HG03159 (cell line): ENCODE measurements at regions not wholly inside any gene's neighbourhood (a gene's known extent, or its start where the extent isn't known, plus 50 kb on each side); places are given as distances from the start of the nearest gene placed in this dataset.

Experiments used
- ATAC-seq: cut with Tn5 transposase; IDR thresholded peaks from one replicate; pipeline ENCODE4 v1.9.1; 2021; ENCODE audit warnings: mild to moderate bottlenecking, moderate library complexity; ENCODE audit not compliant: unreplicated experiment

DNA sequence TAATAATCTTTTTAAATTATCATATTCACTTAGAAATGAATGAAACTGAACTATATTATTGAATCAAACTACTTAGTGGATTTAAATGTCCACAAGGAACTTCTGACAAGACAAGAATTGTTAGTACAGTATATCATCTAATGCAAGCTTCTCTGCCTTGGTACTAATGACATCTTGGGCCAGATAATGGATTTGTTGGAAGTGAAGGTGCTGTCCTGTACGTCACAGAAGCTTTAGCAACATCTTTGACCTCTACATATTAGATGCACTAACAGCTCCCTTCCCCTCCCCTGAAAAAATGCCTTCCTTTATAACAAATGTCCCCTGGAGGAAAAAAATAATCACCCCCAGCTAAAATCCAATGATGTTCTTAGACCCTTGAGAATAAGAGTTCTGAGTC is 695.8 kb upstream of the EYS start:
- no peak for ATAC-seq

DNA sequence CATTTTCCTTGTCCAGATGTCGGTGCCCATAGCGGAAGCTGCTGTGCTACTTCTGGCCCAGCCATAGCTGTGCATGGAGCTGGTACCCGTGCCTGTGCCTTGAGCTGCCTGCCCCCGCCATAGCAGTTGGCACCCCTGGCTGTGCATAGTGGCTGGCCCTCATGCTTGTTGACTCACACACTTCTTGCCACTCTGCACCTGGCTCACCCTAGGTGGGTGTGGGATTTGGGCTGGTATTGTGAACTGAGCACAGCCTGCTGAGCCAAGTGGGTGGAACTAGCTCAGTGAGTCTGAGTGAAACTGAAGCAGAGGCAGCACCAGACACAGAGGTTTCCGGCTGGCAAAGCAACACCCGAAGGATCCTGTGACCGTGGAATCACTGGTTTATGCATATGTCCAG is 689.5 kb upstream of the EYS start:
- no peak for ATAC-seq

DNA sequence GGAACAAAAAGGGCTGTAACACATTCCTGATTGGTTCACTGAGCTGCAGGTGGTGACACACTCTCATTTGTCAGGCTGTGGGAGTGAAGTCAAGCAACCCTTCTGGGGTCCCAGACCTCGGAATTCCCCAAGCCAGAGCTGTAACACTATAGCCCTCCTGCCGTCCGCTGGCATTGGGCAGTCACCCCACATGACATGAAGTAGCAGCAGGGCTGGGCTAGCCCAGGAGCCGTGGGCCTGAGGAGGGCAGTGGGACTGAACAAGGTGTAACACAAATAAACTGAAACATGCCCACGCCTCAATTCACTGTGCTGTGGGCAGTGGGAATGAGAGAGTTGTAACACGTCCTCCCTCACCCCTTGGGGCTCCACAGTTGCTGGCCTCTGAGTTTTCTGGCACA is 689.1 kb upstream of the EYS start:
- no peak for ATAC-seq

DNA sequence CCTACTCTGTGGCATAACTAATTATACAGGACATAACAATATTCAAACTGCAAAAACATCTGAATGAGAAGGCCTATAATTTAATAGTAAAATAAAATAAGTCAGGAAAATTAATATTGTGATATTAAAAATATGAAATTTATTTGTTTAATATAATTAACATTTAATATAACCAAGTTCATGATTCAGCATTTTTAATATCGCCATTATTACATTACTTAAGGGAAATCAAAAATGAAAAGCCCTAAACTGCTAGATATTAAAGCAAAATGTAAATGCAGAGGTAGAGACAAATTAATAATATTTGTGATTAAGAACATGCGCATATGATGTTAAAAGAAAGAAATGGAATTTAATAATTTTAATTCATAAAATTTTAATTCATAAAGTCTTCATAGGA is 683.4 kb upstream of the EYS start:
- ATAC-seq, result no peak

DNA sequence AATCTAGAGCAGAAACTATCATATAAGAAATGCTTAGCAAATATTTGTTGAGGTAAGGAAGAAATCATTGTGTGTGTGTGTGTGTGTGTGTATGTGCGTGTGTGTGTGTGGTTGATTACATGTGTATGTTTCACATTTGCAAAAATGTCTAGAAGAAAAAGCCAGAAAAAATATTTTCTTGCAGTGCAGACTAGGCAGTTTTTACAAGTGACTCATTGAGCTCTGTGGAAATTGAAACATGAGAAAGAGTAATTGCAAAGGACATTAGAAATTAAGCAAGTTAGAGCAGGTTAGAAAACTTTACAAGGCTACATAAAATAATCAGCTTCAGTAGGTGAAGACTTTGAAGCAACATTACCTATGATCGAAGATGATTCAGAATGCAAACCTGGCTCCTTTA is 669.0 kb upstream of the EYS start:
- ATAC-seq, result no peak

DNA sequence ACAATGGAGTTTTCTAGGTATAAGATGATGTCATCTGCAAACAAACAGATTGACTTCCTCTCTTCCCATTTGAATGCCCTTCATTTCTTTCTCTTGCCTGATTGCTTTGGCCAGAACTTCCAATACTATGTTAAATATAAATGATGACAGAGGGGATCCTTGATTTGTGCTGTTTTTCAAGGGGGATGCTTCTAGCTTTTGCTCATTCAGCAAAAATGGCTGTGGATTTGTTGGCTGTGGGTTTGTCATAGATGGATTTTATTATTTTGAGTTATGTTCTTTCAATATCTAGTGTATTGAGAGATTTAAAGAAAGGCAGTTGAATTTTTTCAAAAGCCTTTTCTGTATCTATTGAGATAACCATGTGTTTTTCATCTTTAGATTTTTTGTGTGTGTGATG is 662.4 kb upstream of the EYS start:
- no peak for ATAC-seq

DNA sequence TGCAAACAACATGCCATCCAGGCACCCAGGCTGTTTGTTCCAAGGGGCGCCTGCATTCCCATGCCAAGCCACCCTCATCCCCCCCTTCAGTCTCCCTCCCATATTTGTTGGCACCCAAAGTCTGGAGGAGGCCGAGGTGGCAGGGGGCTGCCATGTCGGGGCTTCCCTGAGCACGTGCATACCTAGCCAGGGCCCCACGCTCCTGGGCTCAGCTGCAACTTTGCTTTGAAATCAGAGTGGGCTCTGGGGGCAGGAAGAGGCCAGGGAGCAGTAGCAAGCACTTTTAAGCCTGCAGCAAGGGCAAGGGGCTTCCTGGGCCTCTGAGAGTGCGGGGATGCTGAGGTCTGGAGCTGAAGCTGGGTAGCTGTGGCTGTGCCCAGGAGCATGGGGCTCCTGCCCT is 655.9 kb upstream of the EYS start:
- ATAC-seq, result no peak

DNA sequence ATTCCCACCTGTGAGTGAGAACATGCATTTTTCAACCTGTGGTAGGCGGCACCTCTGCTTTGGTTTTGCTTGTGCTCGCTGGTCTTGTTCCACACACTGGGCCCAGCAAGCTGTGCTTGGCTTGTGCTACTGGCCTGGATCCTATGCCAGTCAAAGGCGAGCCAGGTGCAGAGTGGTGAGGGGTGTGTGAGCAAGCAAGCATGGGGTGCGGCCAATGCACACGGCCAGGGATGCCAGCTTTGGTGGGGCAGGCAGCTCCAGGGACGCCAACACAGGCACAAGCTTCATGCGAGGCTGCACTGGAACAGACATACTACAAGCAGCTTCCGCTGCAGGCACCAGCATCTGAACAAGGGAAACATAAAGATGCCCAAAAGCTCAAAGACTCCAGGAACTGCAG is 654.9 kb upstream of the EYS start:
- no peak for ATAC-seq

DNA sequence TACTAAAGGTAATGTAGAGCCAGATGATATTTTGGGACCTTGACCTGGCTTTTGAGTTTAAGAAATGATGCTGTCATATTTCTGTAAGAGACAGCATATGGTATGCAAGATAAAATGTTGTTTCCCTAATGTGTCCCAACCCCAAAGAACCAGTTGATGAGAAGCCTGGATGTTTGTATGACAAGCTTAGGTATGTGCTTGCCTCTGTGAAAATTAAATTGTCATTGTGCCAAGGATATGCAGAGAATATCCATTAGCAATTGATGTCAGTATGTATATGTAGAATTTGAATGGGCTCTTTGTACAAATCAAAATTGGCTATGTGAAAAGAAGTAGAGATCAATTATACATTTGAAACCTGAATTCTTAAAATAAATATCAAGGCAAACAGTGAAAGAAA is 650.8 kb upstream of the EYS start:
- no peak for ATAC-seq

DNA sequence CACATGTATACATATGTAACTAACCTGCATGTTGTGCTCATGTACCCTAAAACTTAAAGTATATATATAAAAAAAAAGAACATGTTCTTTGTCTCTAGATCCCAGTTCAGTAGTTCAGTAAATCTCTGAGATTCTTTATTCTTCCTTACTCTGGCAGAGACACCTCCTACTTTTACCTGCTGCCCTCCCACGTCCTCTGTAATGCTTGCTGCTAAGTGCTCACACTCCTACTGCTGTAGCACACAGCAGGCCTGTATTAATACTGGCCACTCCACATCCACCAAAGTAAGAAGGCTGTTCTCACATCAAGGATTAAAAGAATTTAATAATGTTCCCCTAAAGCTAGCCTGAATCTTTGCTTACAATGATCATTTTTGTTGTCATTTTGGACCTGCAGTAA is 648.4 kb upstream of the EYS start:
- ATAC-seq, result no peak

DNA sequence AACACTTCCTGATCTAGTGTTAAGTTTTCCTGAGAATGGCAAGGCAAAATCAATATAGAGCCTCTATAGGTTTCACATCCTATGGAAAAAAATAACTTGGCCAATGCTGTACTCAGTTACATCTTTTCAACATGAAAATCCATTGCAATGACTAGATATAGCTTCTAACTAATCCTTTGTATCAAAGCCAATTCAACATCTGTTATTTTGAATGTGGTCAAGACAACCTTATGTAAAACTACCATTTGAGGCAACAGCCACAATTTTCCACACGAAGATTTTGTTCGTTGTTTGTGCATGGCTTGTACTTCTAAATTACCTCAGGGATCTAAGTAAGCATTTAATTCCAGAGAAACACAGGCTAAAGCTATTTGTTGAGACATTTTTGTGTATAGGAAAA is 637.8 kb upstream of the EYS start:
- no peak for ATAC-seq

DNA sequence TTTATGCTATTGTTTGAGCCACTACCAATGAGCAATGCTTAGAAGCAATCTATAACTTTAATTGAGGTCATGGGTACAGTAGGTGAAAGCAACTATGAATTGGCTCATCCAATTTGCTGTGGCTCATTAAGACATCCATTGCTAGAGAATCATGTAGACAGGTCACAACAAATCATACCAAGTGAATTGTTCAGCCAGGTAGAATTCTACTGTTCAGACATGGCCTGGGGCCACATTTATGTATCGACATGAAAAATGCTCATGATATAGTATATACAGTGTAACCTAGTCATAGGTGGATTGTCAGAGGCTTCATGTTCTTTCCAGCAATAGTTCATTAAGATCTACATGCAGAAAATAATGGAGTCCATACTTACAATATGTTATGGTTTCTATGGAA is 633.7 kb upstream of the EYS start:
- ATAC-seq, result no peak

DNA sequence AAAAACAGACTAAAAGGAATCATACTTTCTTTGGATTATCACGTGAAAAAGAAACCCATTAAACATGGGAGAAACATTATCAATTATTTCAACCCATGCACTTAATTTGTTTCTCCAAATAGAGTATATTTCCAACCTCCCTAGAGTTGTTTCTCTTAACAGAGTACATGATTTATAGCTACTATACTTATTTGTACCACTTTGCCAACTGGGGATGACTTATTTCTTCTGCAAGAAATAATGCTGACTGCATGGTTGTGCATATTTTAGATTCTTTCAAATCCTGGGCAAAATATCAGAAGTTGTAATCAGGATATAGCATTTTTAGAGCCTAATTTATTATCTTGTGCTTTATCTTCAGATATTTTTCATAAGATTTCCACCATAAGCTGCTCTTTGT is 629.1 kb upstream of the EYS start:
- ATAC-seq, result no peak

DNA sequence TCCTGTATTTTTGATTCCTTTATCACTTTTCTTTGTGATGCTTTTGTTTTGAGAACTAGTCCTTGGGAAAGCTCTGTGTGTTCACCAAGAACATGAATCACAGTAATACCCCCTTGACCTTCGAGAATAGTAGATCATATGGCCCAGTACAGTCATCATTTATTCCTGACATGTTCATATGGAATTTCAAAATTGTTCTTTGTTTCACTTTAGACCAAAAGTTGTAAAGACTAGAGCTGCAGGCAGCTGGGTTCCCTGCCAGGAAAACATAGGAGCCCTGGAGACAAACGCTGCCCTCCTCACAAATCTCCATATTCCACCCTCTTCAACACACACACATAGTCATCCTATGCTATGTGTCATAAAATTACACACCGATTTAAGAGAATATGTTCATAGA is 621.2 kb upstream of the EYS start:
- no peak for ATAC-seq

DNA sequence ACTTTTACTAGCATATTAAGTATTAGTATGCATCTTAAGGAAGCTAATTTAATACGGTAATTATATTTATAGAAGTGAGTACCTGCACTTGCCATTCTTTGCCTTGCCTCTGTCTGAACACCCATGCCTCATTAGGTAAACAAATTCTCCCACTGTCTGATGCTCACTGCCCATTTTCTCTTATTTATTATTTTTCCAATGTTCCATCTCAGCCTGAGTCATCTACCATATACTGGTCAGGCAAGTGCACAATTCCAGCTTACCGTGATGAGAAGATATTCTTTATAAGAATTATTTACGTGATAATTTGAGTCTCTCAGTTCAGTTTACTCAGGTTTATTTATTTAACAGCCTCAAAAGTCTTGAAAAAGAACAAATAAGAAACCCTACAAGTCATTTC is 619.2 kb upstream of the EYS start:
- ATAC-seq, result no peak

DNA sequence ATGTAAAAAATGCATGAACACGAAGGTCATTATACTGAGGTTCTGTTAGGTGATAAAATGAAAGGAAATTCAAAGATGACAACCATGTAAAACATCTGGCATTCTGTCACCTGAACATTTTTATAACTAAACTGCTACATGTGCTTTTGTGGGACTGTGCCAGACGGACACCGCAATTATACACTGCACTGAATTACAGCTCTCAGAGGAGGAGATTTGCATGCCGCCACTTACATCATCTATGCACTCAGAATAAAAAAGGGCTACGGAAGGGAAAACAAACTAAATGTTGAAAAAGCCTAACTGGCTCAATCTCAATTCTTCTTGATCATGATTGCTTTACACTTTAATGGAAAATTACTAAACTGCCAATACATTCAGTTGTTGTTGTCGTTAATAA is 614.0 kb upstream of the EYS start:
- no peak for ATAC-seq

DNA sequence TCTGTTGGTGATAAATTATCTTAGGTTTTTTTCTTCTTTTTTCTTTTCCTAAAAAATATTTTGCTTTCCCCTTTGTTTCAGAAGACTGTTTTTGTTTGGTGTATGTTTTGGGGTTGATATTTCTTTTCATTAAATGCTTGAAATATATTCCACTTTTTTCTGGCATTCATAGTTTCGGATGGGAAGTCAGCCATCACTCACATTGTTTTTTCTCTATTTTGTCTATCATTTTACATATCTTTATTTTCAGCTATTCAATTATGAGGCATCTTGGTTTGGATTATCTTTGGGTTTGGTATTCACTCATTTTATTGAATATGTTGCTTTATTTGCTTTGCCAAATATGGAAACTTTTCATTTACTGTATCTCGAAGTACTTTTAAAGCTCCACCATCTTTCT is 600.5 kb upstream of the EYS start:
- no peak for ATAC-seq

DNA sequence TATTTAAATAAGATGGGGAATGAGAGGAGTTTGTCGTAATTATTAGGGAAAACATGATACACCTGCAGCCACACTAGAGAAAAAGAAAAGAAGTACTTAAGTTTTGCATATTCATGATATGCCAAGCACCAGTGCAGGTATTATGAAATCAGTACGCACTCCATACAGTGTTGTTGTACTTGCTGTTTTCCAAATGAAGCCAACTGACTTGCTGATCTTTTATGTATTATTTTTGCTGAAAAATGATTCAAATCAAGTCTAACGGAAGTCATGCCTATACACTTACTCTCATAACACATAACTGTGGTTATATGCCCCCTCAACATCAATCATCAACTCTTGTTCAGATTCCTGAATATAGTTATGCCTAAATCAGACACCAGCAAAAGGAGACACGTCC is 584.9 kb upstream of the EYS start:
- no peak for ATAC-seq

DNA sequence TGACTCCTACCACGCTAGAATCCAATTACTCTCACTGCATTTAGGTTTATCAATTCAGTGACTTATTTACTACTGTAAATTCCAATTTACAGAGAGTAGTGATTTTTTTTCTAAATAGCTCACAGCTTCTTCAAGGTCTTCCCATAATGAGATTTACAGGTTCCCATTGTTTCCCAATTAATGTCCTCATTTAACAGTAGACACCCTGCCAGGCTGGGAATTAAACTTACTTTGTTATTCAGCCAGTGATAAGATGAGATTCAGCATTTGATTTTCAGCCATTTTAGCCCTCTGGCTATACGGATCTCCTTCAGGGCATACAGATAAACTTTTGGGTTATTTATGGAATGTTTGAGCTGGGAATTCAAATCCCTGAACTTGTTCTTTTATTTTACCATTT is 582.9 kb upstream of the EYS start:
- no peak for ATAC-seq

DNA sequence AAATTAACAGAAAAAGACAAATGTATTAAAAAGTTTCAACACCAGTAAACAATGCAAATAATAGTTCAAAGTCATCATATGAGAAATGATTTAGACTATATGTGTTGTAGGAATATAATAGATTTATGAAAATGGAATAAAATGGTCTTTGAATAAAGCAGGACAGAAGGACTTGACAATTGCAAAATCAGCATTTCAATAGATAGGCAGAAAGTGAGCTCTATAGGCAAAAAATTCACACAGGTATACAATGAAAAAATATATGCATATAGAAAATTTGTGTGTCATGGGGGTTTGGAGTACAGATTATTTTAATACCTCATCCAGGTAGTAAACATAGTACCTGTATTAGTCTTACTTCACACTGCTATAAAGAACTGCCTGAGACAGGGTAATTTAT is 571.1 kb upstream of the EYS start:
- ATAC-seq, result no peak

DNA sequence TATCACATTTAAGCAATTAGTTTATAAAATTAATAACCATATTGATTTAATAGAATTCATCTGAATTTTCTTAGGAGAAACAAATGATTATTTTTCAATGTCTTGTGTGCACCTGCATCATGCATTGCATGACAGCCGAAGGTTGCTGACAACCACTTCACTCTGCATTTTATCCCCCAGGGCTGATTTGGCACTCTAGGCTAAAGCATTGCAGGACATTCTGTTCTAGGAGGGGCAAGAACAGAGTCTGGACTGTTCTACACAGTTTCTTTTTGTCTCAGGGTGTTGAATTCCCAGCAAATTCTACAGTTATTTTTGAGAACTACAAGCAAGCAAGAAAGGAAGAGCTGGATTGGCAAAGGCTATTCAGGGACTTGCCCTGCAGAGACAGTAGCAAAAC is 570.4 kb upstream of the EYS start:
- no peak for ATAC-seq

DNA sequence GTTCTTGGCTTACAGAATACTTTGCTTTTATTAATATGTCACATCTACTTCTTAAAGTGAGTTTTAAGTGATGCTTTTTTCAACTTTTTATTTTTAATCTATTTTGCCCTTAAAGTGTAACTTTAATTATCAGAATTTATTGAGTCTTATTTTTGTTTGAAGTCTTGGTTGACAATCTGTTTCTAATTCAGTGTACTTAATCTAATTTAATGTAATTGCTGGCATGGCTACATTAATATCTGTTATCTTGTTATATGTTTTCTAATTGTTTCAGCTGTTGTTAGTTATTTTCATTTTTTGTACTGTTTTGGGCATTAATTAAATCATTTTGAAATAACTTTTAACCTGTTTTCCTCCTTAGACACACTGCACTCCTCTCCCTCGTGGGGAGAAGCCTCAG is 558.7 kb upstream of the EYS start:
- ATAC-seq, result no peak

DNA sequence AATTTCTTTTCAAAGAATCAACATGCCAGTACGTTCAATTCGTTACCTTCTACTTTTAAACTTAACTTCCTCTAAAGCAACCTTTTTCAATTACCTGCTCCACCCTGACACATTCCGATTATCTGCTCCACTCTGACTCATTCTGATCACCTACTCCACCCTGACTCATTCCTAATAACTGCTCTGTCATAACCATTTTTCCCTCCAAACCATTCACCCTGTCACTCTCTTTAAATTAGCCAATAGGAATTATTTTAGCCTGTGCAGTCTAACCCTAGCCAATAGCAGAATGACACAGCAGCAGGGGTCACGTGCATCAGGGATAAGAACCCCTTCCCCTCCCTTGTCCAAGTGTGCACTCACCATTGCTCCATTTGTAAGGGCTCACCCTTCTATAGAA is 557.4 kb upstream of the EYS start:
- ATAC-seq, result no peak
